HCT116 (cell line): ENCODE measurements at regions not wholly inside any gene's neighbourhood (a gene's known extent, or its start where the extent isn't known, plus 50 kb on each side); places are given as distances from the start of the nearest gene placed in this dataset.

ENCODE experiments used
- CEBPB ChIP-seq: IDR thresholded peaks from 2 replicates; pipeline ENCODE4 v1.6.1; 2012; ENCODE audit warnings: low read depth
- CTCF ChIP-seq, 3 experiments: fragments of 200-600 bp in 1 of 3; sonication (generic) in 1 of 3; IDR thresholded peaks in 2 of 3; conservative IDR thresholded peaks in 1 of 3; 2 replicates each; pipeline ENCODE4 v1.5.1; 2012 to 2017; ENCODE audit warnings: low read depth in 2 of 3, low read length in 2 of 3, antibody characterized with exemption in 1 of 3, borderline replicate concordance in 1 of 3, control low read depth in 1 of 3, mild to moderate bottlenecking in 1 of 3, mixed read lengths in 1 of 3, mixed run types in 1 of 3, moderate library complexity in 1 of 3; ENCODE audit not compliant: insufficient read depth in 1 of 3
- POLR2A ChIP-seq: IDR thresholded peaks from 2 replicates; pipeline ENCODE4 v1.7.0; 2011; ENCODE audit warnings: borderline replicate concordance; ENCODE audit not compliant: insufficient read depth, insufficient read length; ENCODE audit errors: extremely low read depth
- SP1 ChIP-seq: IDR thresholded peaks from 2 replicates; pipeline ENCODE4 v1.6.1; 2012; ENCODE audit warnings: low read depth

GRCh38 chr5:171721464-171721863, 64.2 kb upstream of the SMIM23 start:
- no peak for TF ChIP-seq CTCF (IDR thresholded peaks at IDR 0.05 in 2 of 3, conservative IDR thresholded peaks at IDR 0.05 in 1 of 3; ENCODE audit: borderline replicate concordance in 1 of 3, insufficient read depth in 1 of 3, low read depth in 2 of 3, low read length in 2 of 3)
- TF ChIP-seq SP1, result no peak
- no peak for TF ChIP-seq CEBPB
- TF ChIP-seq POLR2A, result no peak
